Body of pancreas (tissue), 4 donors: ENCODE measurements at regions not wholly inside any gene's neighbourhood (a gene's known extent, or its start where the extent isn't known, plus 50 kb on each side); places are given as distances from the start of the nearest gene placed in this dataset.

Experiments
- CTCF ChIP-seq, 7 experiments: fragments of 450-650 bp in 4 of 7; fragments of 200-600 bp in 3 of 7; sonication (generic) in 3 of 7; IDR thresholded peaks; one replicate each; pipeline ENCODE4 v1.5.1; 2016 to 2019; ENCODE audit warnings: antibody characterized with exemption in 7 of 7
- POLR2A ChIP-seq, 3 donors: fragments of 450-650 bp; IDR thresholded peaks; one replicate each; pipeline ENCODE4 v1.6.1; 2016; ENCODE audit warnings: antibody characterized with exemption in 3 of 3, mild to moderate bottlenecking in 2 of 3

GRCh38 chr12:13270817-13271216, 74.3 kb downstream of the EMP1 start:
- no peak for TF ChIP-seq CTCF (IDR thresholded peaks at IDR 0.05)
- TF ChIP-seq POLR2A (IDR thresholded peaks at IDR 0.05) = no peak
